ENCODE measurements at regions not wholly inside any gene's neighbourhood (a gene's known extent, or its start where the extent isn't known, plus 50 kb on each side); places are given as distances from the start of the nearest gene placed in this dataset.
A peak's percentile ranks its signal among the peaks of the same experiment; 100 is the strongest.

GRCh38 chr18:70454704-70455322, 166.0 kb downstream of the SOCS6 start:
- H3K27me3 ChIP-seq (ENCODE audit: control insufficient read depth in 1 of 2, insufficient read depth in 2 of 2, low read length in 2 of 2): no peaks in the 10 kb centered on the region
- no peaks in the 10 kb centered on the region for H3K4me1 ChIP-seq (ENCODE audit: control insufficient read depth in 2 of 2, insufficient read depth in 2 of 2, low read length in 1 of 2)
- no peaks in the 10 kb centered on the region for H3K36me3 ChIP-seq (ENCODE audit: control insufficient read depth in 2 of 2, insufficient read depth in 2 of 2, low read length in 1 of 2)
- H3K4me3 ChIP-seq (ENCODE audit: low read depth in 1 of 2, low read length in 2 of 2): no peak overlapping the region
- no peaks in the 10 kb centered on the region for H3K9me3 ChIP-seq (ENCODE audit: control insufficient read depth in 2 of 2, insufficient read depth in 1 of 2, low read depth in 1 of 2, low read length in 1 of 2)
- H3K27ac ChIP-seq (ENCODE audit: low read depth in 2 of 2, low read length in 1 of 2): no peak overlapping the region
- WGBS, 2 donors: 28 to 30% methylated on average over 5 of the region's 5 CpGs

- Histone ChIP-seq H3K9me3 (ENCODE audit: control insufficient read depth in 2 of 2, insufficient read depth in 1 of 2, low read depth in 1 of 2, low read length in 1 of 2) (no peaks in the 10 kb centered on the region), H3K27ac (ENCODE audit: low read depth in 2 of 2, low read length in 1 of 2) (no peak overlapping the region), H3K36me3 (ENCODE audit: control insufficient read depth in 2 of 2, insufficient read depth in 2 of 2, low read length in 1 of 2) (no peaks in the 10 kb centered on the region), H3K4me3 (ENCODE audit: low read depth in 1 of 2, low read length in 2 of 2) (no peak overlapping the region), H3K27me3 (ENCODE audit: control insufficient read depth in 1 of 2, insufficient read depth in 2 of 2, low read length in 2 of 2) (no peaks in the 10 kb centered on the region), H3K4me1 (ENCODE audit: control insufficient read depth in 2 of 2, insufficient read depth in 2 of 2, low read length in 1 of 2) (no peaks in the 10 kb centered on the region)
- 68 to 74% methylated on average over 12 of the region's 12 CpGs for WGBS, 2 donors
Measured at GRCh38 chr18:70453058-70453775, 164.4 kb downstream of the SOCS6 start.

- Histone ChIP-seq H3K27me3 (ENCODE audit: control insufficient read depth in 1 of 2, insufficient read depth in 2 of 2, low read length in 2 of 2) (no peaks in the 10 kb centered on the region), H3K36me3 (ENCODE audit: control insufficient read depth in 2 of 2, insufficient read depth in 2 of 2, low read length in 1 of 2) (no peaks in the 10 kb centered on the region), H3K9me3 (ENCODE audit: control insufficient read depth in 2 of 2, insufficient read depth in 1 of 2, low read depth in 1 of 2, low read length in 1 of 2) (no peaks in the 10 kb centered on the region), H3K27ac (ENCODE audit: low read depth in 2 of 2, low read length in 1 of 2) (no peak overlapping the region), H3K4me3 (ENCODE audit: low read depth in 1 of 2, low read length in 2 of 2) (no peak overlapping the region), H3K4me1 (ENCODE audit: control insufficient read depth in 2 of 2, insufficient read depth in 2 of 2, low read length in 1 of 2) (no peaks in the 10 kb centered on the region)
- WGBS, 2 donors: 75 to 79% methylated on average over 14 of the region's 14 CpGs
Measured at GRCh38 chr18:70452501-70452900, 163.7 kb downstream of the SOCS6 start.

- WGBS, 2 donors: 44% methylated on average over 2 of the region's 2 CpGs
- no peaks in the 10 kb centered on the region for H3K27me3 ChIP-seq (ENCODE audit: control insufficient read depth in 1 of 2, insufficient read depth in 2 of 2, low read length in 2 of 2)
- H3K9me3 ChIP-seq (ENCODE audit: control insufficient read depth in 2 of 2, insufficient read depth in 1 of 2, low read depth in 1 of 2, low read length in 1 of 2): no peaks in the 10 kb centered on the region
- H3K4me1 ChIP-seq (ENCODE audit: control insufficient read depth in 2 of 2, insufficient read depth in 2 of 2, low read length in 1 of 2): peaks cover 0 to 2% of the 10 kb centered on the region in 2 donors
- no peak overlapping the region for H3K4me3 ChIP-seq (ENCODE audit: low read depth in 1 of 2, low read length in 2 of 2)
- no peaks in the 10 kb centered on the region for H3K36me3 ChIP-seq (ENCODE audit: control insufficient read depth in 2 of 2, insufficient read depth in 2 of 2, low read length in 1 of 2)
- H3K27ac ChIP-seq (ENCODE audit: low read depth in 2 of 2, low read length in 1 of 2): no peak overlapping the region
Measured at GRCh38 chr18:70450426-70451253, 161.8 kb downstream of the SOCS6 start.

- peaks cover 0 to 4% of the 10 kb centered on the region in 2 donors for H3K9me3 ChIP-seq (ENCODE audit: control insufficient read depth in 2 of 2, insufficient read depth in 1 of 2, low read depth in 1 of 2, low read length in 1 of 2)
- H3K36me3 ChIP-seq (ENCODE audit: control insufficient read depth in 2 of 2, insufficient read depth in 2 of 2, low read length in 1 of 2): no peaks in the 10 kb centered on the region
- peaks cover 0 to 2% of the 10 kb centered on the region in 2 donors for H3K4me1 ChIP-seq (ENCODE audit: control insufficient read depth in 2 of 2, insufficient read depth in 2 of 2, low read length in 1 of 2)
- H3K4me3 ChIP-seq (ENCODE audit: low read depth in 1 of 2, low read length in 2 of 2): no peak overlapping the region
- H3K27ac ChIP-seq (ENCODE audit: low read depth in 2 of 2, low read length in 1 of 2): no peak overlapping the region
- H3K27me3 ChIP-seq (ENCODE audit: control insufficient read depth in 1 of 2, insufficient read depth in 2 of 2, low read length in 2 of 2): no peaks in the 10 kb centered on the region
- WGBS, 2 donors: 62 to 65% methylated on average over 3 of the region's 3 CpGs
Measured at GRCh38 chr18:70448588-70448987, 159.7 kb downstream of the SOCS6 start.

- WGBS, 2 donors: 61 to 63% methylated on average over 3 of the region's 3 CpGs
Measured at GRCh38 chr18:70446063-70446462, 157.2 kb downstream of the SOCS6 start.

GRCh38 chr18:70442933-70443332, 154.1 kb downstream of the SOCS6 start:
- H3K4me3 ChIP-seq (ENCODE audit: low read depth in 1 of 2, low read length in 2 of 2): no peak overlapping the region
- H3K9me3 ChIP-seq (ENCODE audit: control insufficient read depth in 2 of 2, insufficient read depth in 1 of 2, low read depth in 1 of 2, low read length in 1 of 2): peaks cover 8 to 9% of the 10 kb centered on the region in 2 donors
- 85 to 91% methylated on average over 5 of the region's 5 CpGs for WGBS, 2 donors
- H3K27me3 ChIP-seq (ENCODE audit: control insufficient read depth in 1 of 2, insufficient read depth in 2 of 2, low read length in 2 of 2): no peaks in the 10 kb centered on the region
- H3K27ac ChIP-seq (ENCODE audit: low read depth in 2 of 2, low read length in 1 of 2): no peak overlapping the region
- H3K4me1 ChIP-seq (ENCODE audit: control insufficient read depth in 2 of 2, insufficient read depth in 2 of 2, low read length in 1 of 2): peaks cover 0 to 2% of the 10 kb centered on the region in 2 donors
- H3K36me3 ChIP-seq (ENCODE audit: control insufficient read depth in 2 of 2, insufficient read depth in 2 of 2, low read length in 1 of 2): no peaks in the 10 kb centered on the region

More at GRCh38 chr18:70446063-70446462, 157.2 kb downstream of the SOCS6 start:
- Histone ChIP-seq H3K36me3 (ENCODE audit: control insufficient read depth in 2 of 2, insufficient read depth in 2 of 2, low read length in 1 of 2) (no peaks in the 10 kb centered on the region), H3K27me3 (ENCODE audit: control insufficient read depth in 1 of 2, insufficient read depth in 2 of 2, low read length in 2 of 2) (no peaks in the 10 kb centered on the region), H3K4me1 (ENCODE audit: control insufficient read depth in 2 of 2, insufficient read depth in 2 of 2, low read length in 1 of 2) (peaks cover 0 to 2% of the 10 kb centered on the region in 2 donors), H3K4me3 (ENCODE audit: low read depth in 1 of 2, low read length in 2 of 2) (no peak overlapping the region), H3K9me3 (ENCODE audit: control insufficient read depth in 2 of 2, insufficient read depth in 1 of 2, low read depth in 1 of 2, low read length in 1 of 2) (peaks cover 8 to 9% of the 10 kb centered on the region in 2 donors), H3K27ac (ENCODE audit: low read depth in 2 of 2, low read length in 1 of 2) (no peak overlapping the region)

- 67 to 69% methylated on average over 4 of the region's 4 CpGs for WGBS, 2 donors
Measured at GRCh38 chr18:70432804-70433400, 144.1 kb downstream of the SOCS6 start.

GRCh38 chr18:70431203-70431624, 142.4 kb downstream of the SOCS6 start:
- Histone ChIP-seq H3K36me3 (ENCODE audit: control insufficient read depth in 2 of 2, insufficient read depth in 2 of 2, low read length in 1 of 2) (no peaks in the 10 kb centered on the region), H3K4me3 (ENCODE audit: low read depth in 1 of 2, low read length in 2 of 2) (no peak overlapping the region), H3K27ac (ENCODE audit: low read depth in 2 of 2, low read length in 1 of 2) (no peak overlapping the region), H3K4me1 (ENCODE audit: control insufficient read depth in 2 of 2, insufficient read depth in 2 of 2, low read length in 1 of 2) (peaks cover 0 to 4% of the 10 kb centered on the region in 2 donors), H3K27me3 (ENCODE audit: control insufficient read depth in 1 of 2, insufficient read depth in 2 of 2, low read length in 2 of 2) (no peaks in the 10 kb centered on the region), H3K9me3 (ENCODE audit: control insufficient read depth in 2 of 2, insufficient read depth in 1 of 2, low read depth in 1 of 2, low read length in 1 of 2) (peaks cover 0 to 3% of the 10 kb centered on the region in 2 donors)
- WGBS, 2 donors: 49 to 58% methylated on average over 2 of the region's 2 CpGs

More at GRCh38 chr18:70432804-70433400, 144.1 kb downstream of the SOCS6 start:
- peaks cover 0 to 4% of the 10 kb centered on the region in 2 donors for H3K4me1 ChIP-seq (ENCODE audit: control insufficient read depth in 2 of 2, insufficient read depth in 2 of 2, low read length in 1 of 2)
- H3K9me3 ChIP-seq (ENCODE audit: control insufficient read depth in 2 of 2, insufficient read depth in 1 of 2, low read depth in 1 of 2, low read length in 1 of 2): no peaks in the 10 kb centered on the region
- H3K36me3 ChIP-seq (ENCODE audit: control insufficient read depth in 2 of 2, insufficient read depth in 2 of 2, low read length in 1 of 2): no peaks in the 10 kb centered on the region
- no peak overlapping the region for H3K4me3 ChIP-seq (ENCODE audit: low read depth in 1 of 2, low read length in 2 of 2)
- H3K27ac ChIP-seq (ENCODE audit: low read depth in 2 of 2, low read length in 1 of 2): peak overlapping the region; percentile 50 to 62
- no peaks in the 10 kb centered on the region for H3K27me3 ChIP-seq (ENCODE audit: control insufficient read depth in 1 of 2, insufficient read depth in 2 of 2, low read length in 2 of 2)
